Stimulated activated CD4-positive, alpha-beta T cell treated with anti-CD3 and anti-CD28 coated beads, Interleukin-4, amount 100 ng/mL, for 4 hours (primary cell): ENCODE measurements at regions not wholly inside any gene's neighbourhood (a gene's known extent, or its start where the extent isn't known, plus 50 kb on each side); places are given as distances from the start of the nearest gene placed in this dataset.

Experiments
- DNase-seq, 2 experiments: peaks; one replicate each; pipeline ENCODE4 v3.0.0-alpha.2; 2020

- DNase-seq = no peak
Measured at GRCh38 chr5:96058084-96058483, 96.4 kb upstream of the ELL2 start.

- DNase-seq = no peak
Measured at GRCh38 chr5:96054311-96055030, 92.8 kb upstream of the ELL2 start.

GRCh38 chr5:96053063-96053735 lies 91.5 kb upstream of the ELL2 start:
- DNase-seq = no peak

- no peak for DNase-seq
Measured at GRCh38 chr5:96052374-96052773, 90.7 kb upstream of the ELL2 start.

GRCh38 chr5:96051401-96051830 lies 89.8 kb upstream of the ELL2 start:
- no peak for DNase-seq

- DNase-seq = no peak
Measured at GRCh38 chr5:96050273-96050880, 88.7 kb upstream of the ELL2 start.

- DNase-seq = no peak
Measured at GRCh38 chr5:96049398-96050272, 88.0 kb upstream of the ELL2 start.

- DNase-seq = no peak
Measured at GRCh38 chr5:96048763-96049162, 87.1 kb upstream of the ELL2 start.

GRCh38 chr5:96045888-96046287 lies 84.2 kb upstream of the ELL2 start:
- no peak for DNase-seq

GRCh38 chr5:96043446-96043845 lies 81.8 kb upstream of the ELL2 start:
- no peak for DNase-seq

- DNase-seq = no peak
Measured at GRCh38 chr5:96037128-96037527, 75.5 kb upstream of the ELL2 start.

- no peak for DNase-seq
Measured at GRCh38 chr5:96036301-96036700, 74.7 kb upstream of the ELL2 start.

GRCh38 chr5:96035796-96036195 lies 74.1 kb upstream of the ELL2 start:
- no peak for DNase-seq

- no peak for DNase-seq
Measured at GRCh38 chr5:96033116-96033515, 71.5 kb upstream of the ELL2 start.

GRCh38 chr5:96031811-96032261 lies 70.2 kb upstream of the ELL2 start:
- DNase-seq = no peak

- no peak for DNase-seq
Measured at GRCh38 chr5:96031180-96031579, 69.5 kb upstream of the ELL2 start.

GRCh38 chr5:96026406-96027041 lies 64.9 kb upstream of the ELL2 start:
- no peak for DNase-seq

- no peak for DNase-seq
Measured at GRCh38 chr5:96024683-96025475, 63.2 kb upstream of the ELL2 start.

- no peak for DNase-seq
Measured at GRCh38 chr5:96023518-96023917, 61.9 kb upstream of the ELL2 start.

GRCh38 chr5:96022971-96023370 lies 61.3 kb upstream of the ELL2 start:
- DNase-seq = no peak

- no peak for DNase-seq
Measured at GRCh38 chr5:96017951-96018350, 56.3 kb upstream of the ELL2 start.

GRCh38 chr5:96016216-96016615 lies 54.6 kb upstream of the ELL2 start:
- no peak for DNase-seq
